GM12864 (cell line): ENCODE measurements at regions not wholly inside any gene's neighbourhood (a gene's known extent, or its start where the extent isn't known, plus 50 kb on each side); places are given as distances from the start of the nearest gene placed in this dataset.

Experiments
- DNase-seq: peaks from one replicate; pipeline ENCODE4 v3.0.0-alpha.2; 2011; ENCODE audit warnings: low read depth
- H3K4me3 ChIP-seq: 2 replicates; pipeline ENCODE4 v1.5.1; 2011; ENCODE audit warnings: mild to moderate bottlenecking, low read depth, low read length, control low read depth
- CTCF ChIP-seq: IDR thresholded peaks from 2 replicates; pipeline ENCODE4 v1.5.1; 2011; ENCODE audit warnings: low read depth, mild to moderate bottlenecking, moderate library complexity, low read length, control low read depth, inconsistent platforms; ENCODE audit errors: missing control alignments

GRCh38 chr2:7594211-7594610, 677.0 kb downstream of the RNF144A start:
- no peak for TF ChIP-seq CTCF
- no peak overlapping the region for H3K4me3 ChIP-seq
- DNase-seq, result no peak

GRCh38 chr2:7595206-7595605, 678.0 kb downstream of the RNF144A start:
- no peak for TF ChIP-seq CTCF
- no peak overlapping the region for H3K4me3 ChIP-seq
- DNase-seq, result no peak

GRCh38 chr2:7598402-7598801, 681.2 kb downstream of the RNF144A start:
- H3K4me3 ChIP-seq, result no peak overlapping the region
- no peak for DNase-seq
- TF ChIP-seq CTCF, result no peak

- no peak for TF ChIP-seq CTCF
- no peak overlapping the region for H3K4me3 ChIP-seq
- DNase-seq, result no peak
Measured at GRCh38 chr2:7599462-7600258, 682.4 kb downstream of the RNF144A start.

GRCh38 chr2:7601990-7602389, 684.8 kb downstream of the RNF144A start:
- no peak for DNase-seq
- TF ChIP-seq CTCF, result no peak
- H3K4me3 ChIP-seq, result no peak overlapping the region

GRCh38 chr2:7604456-7604855, 687.2 kb downstream of the RNF144A start:
- DNase-seq, result no peak
- no peak overlapping the region for H3K4me3 ChIP-seq
- no peak for TF ChIP-seq CTCF

GRCh38 chr2:7607441-7608173, 690.4 kb downstream of the RNF144A start:
- no peak for TF ChIP-seq CTCF
- no peak for DNase-seq

More at GRCh38 chr2:7607441-7608173, 690.4 kb downstream of the RNF144A start:
- H3K4me3 ChIP-seq, result no peak overlapping the region
